Activated CD8-positive, alpha-beta memory T cell treated with anti-CD3 and anti-CD28 coated beads, Interleukin-2, amount 50 U/mL, for 4 hours (primary cell): ENCODE measurements at regions not wholly inside any gene's neighbourhood (a gene's known extent, or its start where the extent isn't known, plus 50 kb on each side); places are given as distances from the start of the nearest gene placed in this dataset.

Source experiments
- DNase-seq: peaks from one replicate; pipeline ENCODE4 v3.0.0-alpha.2; 2020

- DNase-seq: no peak
Measured at GRCh38 chr2:71788186-71788525, 334.8 kb downstream of the DYSF start.

GRCh38 chr2:71787476-71788185 is 334.3 kb downstream of the DYSF start:
- DNase-seq: no peak

- DNase-seq: no peak
Measured at GRCh38 chr2:71787108-71787415, 333.7 kb downstream of the DYSF start.

- DNase-seq: no peak
Measured at GRCh38 chr2:71786291-71787107, 333.1 kb downstream of the DYSF start.

DNA sequence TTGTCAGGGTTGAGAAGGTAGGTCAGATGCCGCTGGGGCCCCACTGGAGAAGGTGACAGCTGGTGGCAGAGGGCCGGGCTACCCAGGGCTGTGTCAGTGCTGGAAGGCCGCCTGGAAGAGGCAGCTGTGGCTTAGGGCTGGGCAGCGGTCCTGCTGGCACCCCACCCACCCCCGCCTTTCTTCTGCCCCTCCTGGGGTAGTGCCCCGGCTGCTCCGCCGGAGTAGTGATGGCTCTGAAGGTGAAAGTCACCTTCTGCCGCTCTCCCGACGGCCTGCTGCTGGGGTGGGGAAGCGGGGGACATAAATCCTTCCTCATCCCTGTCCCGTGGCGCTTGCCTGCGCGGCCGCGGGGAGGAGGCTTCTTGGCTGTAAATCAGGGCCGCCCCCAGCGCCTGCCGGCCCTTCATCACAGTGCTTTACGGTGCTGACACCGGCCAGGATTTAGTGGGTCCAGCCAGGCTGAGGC is 332.2 kb downstream of the DYSF start:
- DNase-seq: no peak

DNA sequence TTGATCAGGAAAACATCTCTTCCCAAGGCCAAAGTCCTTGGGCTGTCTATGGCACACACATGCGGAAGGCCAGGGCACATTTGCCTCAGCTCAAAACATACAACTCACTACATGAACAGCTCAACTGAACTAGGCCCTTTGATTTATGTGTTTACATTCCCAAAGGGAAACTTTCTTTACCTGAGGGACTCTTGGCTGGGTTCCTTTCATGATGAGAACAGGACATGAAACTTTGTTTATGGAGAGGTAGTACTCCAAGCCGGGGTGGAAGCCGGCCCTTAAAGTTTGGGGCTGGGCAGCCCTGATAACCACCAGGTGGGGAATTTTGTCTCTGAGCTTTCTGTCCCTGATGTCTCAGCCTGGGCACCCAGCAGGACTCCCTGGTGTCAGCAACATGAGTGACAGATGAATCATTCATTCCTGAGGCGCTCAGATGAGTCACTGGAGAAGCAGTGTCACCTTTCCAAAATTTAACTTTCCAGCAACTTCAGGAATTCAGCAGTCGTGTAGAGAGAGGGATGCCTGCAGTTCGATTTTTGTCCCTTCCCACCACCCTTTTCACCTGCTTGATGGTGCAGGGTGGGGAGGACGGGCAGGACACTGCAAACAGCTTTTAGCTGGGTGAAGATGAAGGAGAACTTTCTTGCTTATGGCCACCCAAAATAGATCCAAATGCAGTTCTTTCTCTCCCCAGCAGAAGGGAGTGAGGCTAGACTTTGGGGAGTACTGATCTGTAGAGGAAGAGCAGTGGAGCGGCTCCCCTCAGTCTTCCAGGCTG is 331.6 kb downstream of the DYSF start:
- no peak for DNase-seq

- no peak for DNase-seq
Measured at GRCh38 chr2:71783815-71784214, 330.5 kb downstream of the DYSF start.

DNA sequence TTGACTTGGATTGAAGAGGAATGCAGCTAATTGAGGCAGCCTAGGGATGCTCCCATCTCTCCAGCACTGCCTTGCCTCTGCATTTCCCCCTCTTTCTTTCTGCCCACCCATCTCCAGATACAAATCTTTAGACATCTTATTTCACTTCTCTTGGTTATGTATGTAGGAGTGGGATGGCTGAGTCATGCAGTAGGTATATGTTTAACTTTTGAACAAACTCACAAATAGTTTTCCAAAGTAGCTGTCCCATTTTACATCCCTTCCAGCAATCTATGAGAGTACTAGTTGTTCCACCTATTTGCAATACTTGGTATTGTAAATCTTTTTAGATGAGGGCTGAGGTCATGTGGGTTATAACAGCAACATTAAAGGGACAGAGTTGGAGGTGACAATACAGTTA is 329.9 kb downstream of the DYSF start:
- DNase-seq: no peak

DNA sequence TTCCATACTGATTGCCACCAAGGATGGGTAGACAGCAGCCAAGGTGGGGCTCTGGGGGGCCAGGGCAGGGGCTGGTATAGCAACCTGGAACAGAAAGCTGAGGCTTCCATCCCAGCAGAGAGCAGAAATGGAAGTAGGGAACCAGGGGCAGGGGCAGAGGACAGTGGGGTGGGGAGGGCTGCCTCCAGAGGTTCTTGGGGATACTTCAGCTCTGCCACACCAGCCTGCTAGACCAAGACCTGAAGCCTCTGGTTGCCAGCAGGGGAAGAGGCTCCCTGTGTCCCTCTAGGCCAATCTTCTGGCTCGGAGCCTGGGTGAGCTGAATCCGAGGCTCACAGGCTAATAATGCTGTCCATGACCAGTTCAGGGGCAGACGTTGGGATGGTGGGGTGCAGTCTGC is 329.0 kb downstream of the DYSF start:
- no peak for DNase-seq

DNA sequence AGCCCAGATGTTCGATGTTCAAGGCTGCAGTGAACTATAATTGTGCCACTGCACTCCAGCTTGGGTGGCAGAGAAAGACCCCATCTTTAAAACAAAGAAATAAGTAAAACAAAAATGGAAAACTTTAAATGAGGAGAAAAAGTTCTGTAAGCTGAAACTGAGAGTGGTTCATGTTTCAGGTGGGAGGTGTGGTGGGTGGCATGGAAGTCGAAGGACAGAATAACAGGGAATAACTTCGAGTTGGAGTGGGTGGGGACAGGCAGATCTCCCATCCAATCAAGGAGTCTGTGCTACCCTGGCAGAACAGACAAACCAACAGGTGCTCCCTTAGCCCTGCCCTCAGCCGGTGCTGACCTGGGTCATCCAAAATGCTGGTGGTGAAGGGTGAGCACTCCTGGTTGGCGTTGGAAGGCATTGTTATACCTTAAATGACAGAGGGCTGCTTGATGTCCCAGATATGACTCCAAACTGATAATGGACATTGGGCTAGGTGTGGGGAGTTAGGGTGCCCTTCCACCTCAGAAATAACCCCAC is 328.4 kb downstream of the DYSF start:
- DNase-seq: no peak

GRCh38 chr2:71780162-71780561 is 326.8 kb downstream of the DYSF start:
- no peak for DNase-seq

DNA sequence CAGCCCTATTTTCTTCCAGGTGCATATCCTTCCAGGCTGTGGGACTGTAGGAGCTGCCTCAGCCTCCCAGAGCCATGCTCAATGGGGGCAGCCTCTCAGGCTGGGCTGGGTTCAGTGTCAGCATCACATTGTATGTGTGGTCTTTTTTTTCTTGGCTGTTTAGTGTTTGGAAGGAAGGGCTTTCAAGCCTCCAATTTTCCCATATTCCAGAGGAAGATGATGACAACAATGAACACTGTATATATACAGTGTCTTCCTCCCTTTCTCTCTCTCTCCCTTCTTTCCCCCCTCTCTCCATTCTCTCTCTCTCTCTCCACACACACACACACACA is 326.4 kb downstream of the DYSF start:
- no peak for DNase-seq

DNA sequence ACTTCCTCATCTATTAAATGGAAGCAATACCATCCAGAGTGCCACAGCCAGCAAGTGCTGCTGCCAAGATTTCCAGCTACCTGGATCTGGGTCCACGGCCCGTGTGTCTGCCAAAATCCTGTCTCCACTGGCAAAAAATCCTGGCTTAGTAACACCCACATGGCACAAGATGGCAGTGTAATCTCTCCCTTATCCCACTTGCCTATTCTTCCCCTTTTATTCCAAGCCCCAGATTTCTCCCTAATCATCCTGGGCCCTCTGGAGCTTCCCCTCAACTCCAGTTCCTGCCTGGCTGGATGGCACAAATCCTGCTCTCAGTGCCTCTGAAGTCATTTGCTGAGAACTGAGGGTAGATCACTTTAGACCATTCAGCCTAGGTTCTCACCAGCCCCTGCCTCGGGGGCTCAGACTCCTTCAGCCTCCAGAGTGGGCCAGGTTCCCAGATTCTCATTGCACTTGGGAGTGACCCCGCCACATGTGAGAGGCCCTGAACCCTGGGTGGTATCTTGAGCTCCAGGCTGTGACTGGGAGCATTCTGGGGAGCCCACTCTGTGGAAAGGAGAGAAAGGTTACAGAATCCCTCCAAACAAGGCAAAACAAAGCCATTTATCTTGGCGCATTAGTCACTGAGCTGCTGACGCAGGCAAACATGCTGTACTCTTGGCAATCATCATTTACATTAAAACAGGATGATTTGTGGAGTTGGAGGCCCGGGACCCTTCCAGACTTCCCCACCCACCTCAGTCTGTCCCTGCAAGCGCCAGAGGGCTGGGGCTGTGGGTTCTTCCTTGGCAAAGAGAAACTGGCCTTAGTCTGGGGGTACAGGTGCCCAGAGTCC is 325.8 kb downstream of the DYSF start:
- no peak for DNase-seq

DNA sequence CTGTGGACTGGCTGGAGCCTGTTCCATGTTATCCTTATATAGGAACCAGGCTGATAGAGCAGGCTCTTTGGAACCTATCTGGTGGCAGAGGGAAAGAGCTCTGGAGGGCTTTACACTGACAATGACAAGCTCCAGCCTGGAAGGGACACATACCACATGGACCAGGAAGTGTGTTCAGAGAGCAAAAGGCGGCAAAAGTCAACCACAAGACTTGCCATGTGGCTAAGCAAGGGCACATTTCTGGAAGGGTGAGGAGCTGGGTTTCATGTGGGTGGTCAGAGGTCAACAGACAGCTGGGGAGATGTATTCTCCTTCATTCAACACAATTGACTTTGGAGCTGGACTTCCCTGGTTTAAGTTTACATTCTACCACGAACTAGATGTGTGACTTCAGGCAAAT is 325.2 kb downstream of the DYSF start:
- no peak for DNase-seq

- DNase-seq: no peak
Measured at GRCh38 chr2:71777946-71778345, 324.6 kb downstream of the DYSF start.

GRCh38 chr2:71776227-71776626 is 322.9 kb downstream of the DYSF start:
- DNase-seq: no peak

GRCh38 chr2:71773218-71773617 is 319.9 kb downstream of the DYSF start:
- DNase-seq: no peak

DNA sequence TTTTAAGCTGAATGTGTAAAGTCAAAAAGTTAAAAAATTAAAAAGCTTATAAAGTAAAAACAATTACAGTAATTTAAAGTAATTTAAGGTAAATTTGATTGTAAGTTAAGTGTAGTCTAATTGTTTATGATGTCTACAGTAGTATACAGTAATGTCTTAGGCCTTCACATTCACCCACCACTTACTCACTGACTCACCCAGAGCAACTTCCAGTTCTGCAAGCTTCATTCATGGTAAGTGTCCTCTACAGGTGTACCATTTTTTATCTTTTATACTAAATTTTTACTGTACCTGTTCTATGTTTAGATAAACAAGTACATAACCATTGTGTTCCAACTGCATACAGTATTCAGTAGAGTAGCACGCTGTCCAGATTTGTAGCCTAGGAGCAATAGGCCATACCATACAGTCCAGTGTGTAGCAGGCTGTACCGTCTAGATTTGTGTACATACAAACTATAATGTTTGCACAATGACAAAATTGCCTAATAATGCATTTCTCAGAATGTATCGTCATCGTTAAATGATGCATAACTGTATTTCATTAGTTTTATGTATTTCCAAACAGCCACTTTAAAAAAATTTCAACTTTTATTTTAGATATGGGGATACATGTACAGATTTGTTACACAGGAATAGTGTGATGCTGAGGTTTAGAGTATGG is 319.3 kb downstream of the DYSF start:
- no peak for DNase-seq

- no peak for DNase-seq
Measured at GRCh38 chr2:71767663-71768062, 314.3 kb downstream of the DYSF start.

DNA sequence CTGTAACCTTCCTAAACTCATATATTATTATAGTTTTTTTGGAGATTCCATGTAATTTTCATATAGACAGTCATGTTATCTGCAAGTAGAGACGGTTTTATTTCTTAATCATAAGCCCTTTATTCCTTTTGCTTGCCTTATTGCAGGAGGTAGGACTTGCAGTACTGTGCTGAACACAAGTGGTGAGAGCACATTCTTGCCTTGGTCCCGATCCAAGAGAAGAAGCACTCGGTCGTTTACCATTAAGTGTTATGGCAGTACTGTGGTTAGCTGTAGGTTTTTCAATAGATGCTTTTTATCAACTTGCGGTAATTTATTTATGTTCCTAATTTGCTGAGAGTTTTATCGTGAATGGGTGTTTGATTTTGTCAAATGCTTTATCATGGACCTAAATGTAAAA is 305.7 kb downstream of the DYSF start:
- no peak for DNase-seq

DNA sequence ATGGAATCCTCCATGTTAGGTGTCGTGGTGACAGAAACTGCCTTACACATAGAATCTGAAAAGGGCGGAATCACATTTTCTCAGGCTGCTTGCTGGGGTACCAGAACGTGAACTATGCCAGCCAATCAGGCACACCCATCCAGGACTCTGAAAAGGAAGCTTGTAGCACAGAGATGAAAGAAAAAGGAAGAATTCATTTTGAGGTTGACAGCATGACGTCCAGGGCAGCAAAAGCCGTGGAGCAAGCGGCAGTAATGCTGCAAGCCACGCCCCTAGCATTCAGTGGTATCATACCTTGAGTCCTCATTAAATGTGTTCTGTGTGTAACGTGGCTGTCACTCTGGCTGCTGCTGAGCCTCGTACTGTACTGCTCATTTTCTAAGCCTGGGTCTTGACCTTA is 304.0 kb downstream of the DYSF start:
- no peak for DNase-seq

DNA sequence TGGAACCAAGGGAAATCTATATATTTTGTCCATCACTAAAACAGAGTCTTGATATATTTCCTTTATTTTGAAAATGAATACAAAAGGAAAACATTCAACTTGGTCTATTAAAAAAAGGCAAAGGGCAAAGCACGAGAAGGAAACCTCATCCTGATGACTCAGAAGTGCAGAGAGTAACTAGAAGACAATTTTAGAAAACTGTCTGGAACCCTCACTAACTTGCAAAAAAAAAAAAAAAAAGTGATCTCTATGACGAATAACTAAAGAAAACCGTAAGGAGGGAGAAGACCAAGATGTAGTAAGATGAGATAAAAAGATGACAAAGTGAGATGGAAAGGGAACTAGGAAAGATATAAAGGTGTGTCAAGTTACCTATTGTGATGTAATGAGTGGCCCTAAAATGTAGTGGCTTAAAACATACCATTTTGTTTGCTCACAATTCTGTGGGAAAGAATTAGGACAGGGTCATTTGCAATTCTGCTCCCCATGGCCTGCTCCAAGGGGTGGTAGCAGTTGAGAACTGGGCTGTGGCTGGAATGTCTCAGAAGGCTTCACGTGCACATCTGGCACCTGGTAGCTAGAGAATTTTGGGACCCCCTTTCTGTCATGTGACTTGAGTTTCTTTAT is 303.0 kb downstream of the DYSF start:
- DNase-seq: no peak
